Endothelial cell of umbilical vein (primary cell): ENCODE measurements at regions not wholly inside any gene's neighbourhood (a gene's known extent, or its start where the extent isn't known, plus 50 kb on each side); places are given as distances from the start of the nearest gene placed in this dataset.

Experiments used
- EZH2 ChIP-seq: IDR thresholded peaks from 2 replicates; pipeline ENCODE4 v1.6.1; 2012; ENCODE audit warnings: borderline replicate concordance, low read depth, mild to moderate bottlenecking, moderate library complexity, low read length, inconsistent platforms; ENCODE audit not compliant: severe bottlenecking
- JUN ChIP-seq: IDR thresholded peaks from 2 replicates; pipeline ENCODE4 v1.6.1; 2011; ENCODE audit warnings: borderline replicate concordance, low read depth; ENCODE audit not compliant: insufficient read length, insufficient read depth
- POLR2A ChIP-seq: IDR thresholded peaks from 2 replicates; pipeline ENCODE4 v1.6.1; 2012; ENCODE audit warnings: low read depth, mild to moderate bottlenecking, control low read depth, low read length
- TF ChIP-seq, protein P1 (sequence below), 2 donors: IDR thresholded peaks; 1 replicate in 1 of 2; 2 replicates in 1 of 2; pipeline ENCODE4 v1.5.1; 2011; ENCODE audit warnings: low read length in 2 of 2, mild to moderate bottlenecking in 2 of 2, moderate library complexity in 2 of 2, control low read depth in 1 of 2, inconsistent platforms in 1 of 2, low read depth in 1 of 2; ENCODE audit not compliant: insufficient read depth in 1 of 2; ENCODE audit errors: extremely low read depth in 1 of 2
- TF ChIP-seq, protein P2 (sequence below): IDR thresholded peaks from 2 replicates; pipeline ENCODE4 v1.6.1; 2011; ENCODE audit not compliant: insufficient read depth, insufficient read length

DNA sequence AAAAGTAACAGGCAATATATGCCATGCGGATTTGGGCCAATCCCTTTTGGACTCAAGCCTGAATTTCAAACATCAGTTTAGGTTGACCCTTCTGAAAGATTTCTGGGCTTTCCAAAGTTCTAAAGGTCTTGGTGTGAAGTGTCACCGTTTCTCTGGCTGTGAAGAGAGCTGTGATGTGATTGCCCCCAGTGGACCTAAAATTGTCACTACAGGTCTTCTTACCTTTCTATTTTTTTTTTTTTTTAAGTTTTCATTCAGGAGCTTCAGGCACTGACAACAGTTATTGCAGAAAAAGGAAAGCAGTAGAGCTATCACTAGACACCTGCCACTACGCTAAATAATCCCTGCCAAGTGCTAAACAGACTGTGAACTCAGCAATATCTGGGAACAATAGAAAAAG lies 75.7 kb upstream of the OPRM1 start:
- TF ChIP-seq, protein P1, sequence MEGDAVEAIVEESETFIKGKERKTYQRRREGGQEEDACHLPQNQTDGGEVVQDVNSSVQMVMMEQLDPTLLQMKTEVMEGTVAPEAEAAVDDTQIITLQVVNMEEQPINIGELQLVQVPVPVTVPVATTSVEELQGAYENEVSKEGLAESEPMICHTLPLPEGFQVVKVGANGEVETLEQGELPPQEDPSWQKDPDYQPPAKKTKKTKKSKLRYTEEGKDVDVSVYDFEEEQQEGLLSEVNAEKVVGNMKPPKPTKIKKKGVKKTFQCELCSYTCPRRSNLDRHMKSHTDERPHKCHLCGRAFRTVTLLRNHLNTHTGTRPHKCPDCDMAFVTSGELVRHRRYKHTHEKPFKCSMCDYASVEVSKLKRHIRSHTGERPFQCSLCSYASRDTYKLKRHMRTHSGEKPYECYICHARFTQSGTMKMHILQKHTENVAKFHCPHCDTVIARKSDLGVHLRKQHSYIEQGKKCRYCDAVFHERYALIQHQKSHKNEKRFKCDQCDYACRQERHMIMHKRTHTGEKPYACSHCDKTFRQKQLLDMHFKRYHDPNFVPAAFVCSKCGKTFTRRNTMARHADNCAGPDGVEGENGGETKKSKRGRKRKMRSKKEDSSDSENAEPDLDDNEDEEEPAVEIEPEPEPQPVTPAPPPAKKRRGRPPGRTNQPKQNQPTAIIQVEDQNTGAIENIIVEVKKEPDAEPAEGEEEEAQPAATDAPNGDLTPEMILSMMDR (IDR thresholded peaks at IDR 0.05; ENCODE audit: extremely low read depth in 1 of 2, insufficient read depth in 1 of 2, low read depth in 1 of 2, low read length in 2 of 2): no peak
- TF ChIP-seq POLR2A (no peak), EZH2 (no peak), JUN (no peak)
- TF ChIP-seq, protein P2, sequence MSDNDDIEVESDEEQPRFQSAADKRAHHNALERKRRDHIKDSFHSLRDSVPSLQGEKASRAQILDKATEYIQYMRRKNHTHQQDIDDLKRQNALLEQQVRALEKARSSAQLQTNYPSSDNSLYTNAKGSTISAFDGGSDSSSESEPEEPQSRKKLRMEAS: no peak
